Heart right ventricle (tissue), 16 donors: ENCODE measurements at regions not wholly inside any gene's neighbourhood (a gene's known extent, or its start where the extent isn't known, plus 50 kb on each side); places are given as distances from the start of the nearest gene placed in this dataset.

ENCODE experiments used
- ATAC-seq, 8 donors: fragments of 200-7000 bp; cut with Tn5 transposase; one replicate each; pipeline ENCODE4 v1.9.1; 2020; ENCODE audit warnings: mild to moderate bottlenecking in 8 of 8, moderate library complexity in 8 of 8, moderate number of reproducible peaks in 1 of 8
- DNase-seq, 2 donors: peaks; one replicate each; pipeline ENCODE4 v3.0.0-alpha.2; 2020
- H3K27ac ChIP-seq, 10 donors: fragments of 200-600 bp; sonication (generic) in 2 of 10; one replicate each; pipeline versions ENCODE4 v1.5.0 to v1.8.0; 2020 to 2022; ENCODE audit warnings: mild to moderate bottlenecking in 3 of 10
- H3K27me3 ChIP-seq, 7 donors: fragments of 200-600 bp; one replicate each; pipeline ENCODE4 v1.8.0; 2021 to 2022; ENCODE audit warnings: mild to moderate bottlenecking in 2 of 7
- H3K36me3 ChIP-seq, 9 donors: fragments of 200-600 bp; sonication (generic) in 1 of 9; one replicate each; pipeline versions ENCODE4 v1.5.0 to v1.8.0; 2020 to 2022; ENCODE audit warnings: mild to moderate bottlenecking in 2 of 9
- H3K4me1 ChIP-seq, 9 donors: fragments of 200-600 bp; sonication (generic) in 1 of 9; one replicate each; pipeline versions ENCODE4 v1.5.0 to v1.8.0; 2020 to 2022; ENCODE audit warnings: mild to moderate bottlenecking in 4 of 9
- H3K4me3 ChIP-seq, 10 donors: fragments of 200-600 bp; sonication (generic) in 2 of 10; one replicate each; pipeline versions ENCODE4 v1.5.0 to v1.8.0; 2020 to 2022; ENCODE audit warnings: mild to moderate bottlenecking in 7 of 10, moderate library complexity in 2 of 10
- H3K9me3 ChIP-seq, 11 donors: fragments of 200-600 bp in 10 of 11; sonication (generic) in 2 of 11; one replicate each; pipeline versions ENCODE4 v1.5.0 to v1.8.0; 2013 to 2022; ENCODE audit warnings: mild to moderate bottlenecking in 2 of 11, control low read depth in 1 of 11, moderate library complexity in 1 of 11
- CTCF ChIP-seq, 9 donors: fragments of 200-600 bp; sonication (generic) in 2 of 9; IDR thresholded peaks; one replicate each; pipeline versions ENCODE4 v1.5.0 to v1.8.0; 2021 to 2022; ENCODE audit warnings: antibody characterized with exemption in 9 of 9, mild to moderate bottlenecking in 5 of 9, moderate library complexity in 1 of 9
- WGBS, 2 donors: extraction: QIAGEN DNeasy Blood & Tissue Kit; methylation state at CpG; one replicate each; pipeline ENCODE4 v1.1.7; 2013; ENCODE audit warnings: inconsistent platforms in 1 of 2; 5-methylcytosine and 5-hydroxymethylcytosine counted together
- intact Hi-C, 10 donors: fragments of 100-400 bp; cut with DNase I; formaldehyde crosslinking; loops; one replicate each; pipeline versions ENCODE4 v1.11.1 to v1.14.2; 2022
- donor health status: Arrhythmogenic right ventricular cardiomyopathy.
- donor health status: ischemic (EF 13 %, LVEDD 7.1; RV severe dilation, severe dysfunction).
- donor health status: healthy with polysubstance abuse.
- donor health status: DM: no; HTN: yes; CAD: no.
- donor health status: DM: no; HTN: no; CAD: no.
- donor health status: ischemic (EF 25% LVEDD 6.9; RV normal size, moderate dysfunction).
- donor health status: ischemic (EF 25% LVEDD 5.7; RV mildly dilated, moderate dysfunction).
- donor health status: healthy.
- donor health status: DM: yes; HTN: yes; CAD: no.
- donor health status: Ischemic cardiomyopathy.
- donor health status: ischemic (EF 35%, LVEDD 5.7; RV mildly dilated, moderate dysfunction).
- donor health status: nonischemic (EF 11% LVEDD 7.7; RV severe dilation, severe dysfunction).
- donor health status: DM: yes; HTN: yes; CAD: no.
- donor health status: PGD.
- donor health status: ischemic (EF 29% LVEDD 5.4; RV normal size, mild dysfunction).
- donor health status: nonischemic (EF 23%, LVEDD 6.1; RV moderate dilation, normal function).

- Histone ChIP-seq H3K27me3 (no peaks in the 10 kb centered on the region), H3K4me1 (no peaks in the 10 kb centered on the region), H3K9me3 (no peaks in the 10 kb centered on the region), H3K27ac (no peak overlapping the region), H3K4me3 (no peak overlapping the region), H3K36me3 (no peaks in the 10 kb centered on the region)
- DNase-seq: no peak
- TF ChIP-seq CTCF (IDR thresholded peaks at IDR 0.05): no peak
- WGBS, 2 donors: 29 to 33% methylated on average over 1 of the region's 1 CpG
- intact Hi-C loops: no loop called here
- no peak for ATAC-seq
These were observed 191.7 kb upstream of the FRMD6 start for GRCh38 chr14:51460011-51460410.

GRCh38 chr14:51462182-51462581 lies 189.5 kb upstream of the FRMD6 start:
- H3K4me1 ChIP-seq: no peaks in the 10 kb centered on the region
- DNase-seq: no peak
- no peaks in the 10 kb centered on the region for H3K27me3 ChIP-seq
- no peaks in the 10 kb centered on the region for H3K36me3 ChIP-seq
- H3K27ac ChIP-seq: no peak overlapping the region
- no peak for TF ChIP-seq CTCF (IDR thresholded peaks at IDR 0.05)
- ATAC-seq: no peak
- intact Hi-C loops: no loop called here
- H3K9me3 ChIP-seq: no peaks in the 10 kb centered on the region
- WGBS, 2 donors: 80% methylated on average over 3 of the region's 3 CpGs
- no peak overlapping the region for H3K4me3 ChIP-seq

GRCh38 chr14:51462706-51463105 lies 189.0 kb upstream of the FRMD6 start:
- no peak for ATAC-seq
- intact Hi-C loops: no loop called here
- Histone ChIP-seq H3K27ac (no peak overlapping the region), H3K9me3 (no peaks in the 10 kb centered on the region), H3K36me3 (no peaks in the 10 kb centered on the region), H3K4me1 (no peaks in the 10 kb centered on the region), H3K4me3 (no peak overlapping the region), H3K27me3 (no peaks in the 10 kb centered on the region)
- DNase-seq: no peak
- TF ChIP-seq CTCF (IDR thresholded peaks at IDR 0.05): no peak

- WGBS, 2 donors: 62 to 87% methylated on average over 1 of the region's 1 CpG
- Histone ChIP-seq H3K36me3 (no peaks in the 10 kb centered on the region), H3K4me1 (no peaks in the 10 kb centered on the region), H3K27me3 (no peaks in the 10 kb centered on the region), H3K4me3 (no peak overlapping the region), H3K27ac (no peak overlapping the region), H3K9me3 (no peaks in the 10 kb centered on the region)
- no peak for DNase-seq
- TF ChIP-seq CTCF (IDR thresholded peaks at IDR 0.05): no peak
- intact Hi-C loops: no loop called here
- no peak for ATAC-seq
These were observed 188.2 kb upstream of the FRMD6 start for GRCh38 chr14:51463461-51463860.

- 92 to 96% methylated on average over 6 of the region's 6 CpGs for WGBS, 2 donors
- intact Hi-C loops: no loop called here
- H3K9me3 ChIP-seq: no peaks in the 10 kb centered on the region
- no peak overlapping the region for H3K4me3 ChIP-seq
- ATAC-seq (no peak), DNase-seq (no peak)
- H3K36me3 ChIP-seq: no peaks in the 10 kb centered on the region
- TF ChIP-seq CTCF (IDR thresholded peaks at IDR 0.05): no peak
- H3K27me3 ChIP-seq: no peaks in the 10 kb centered on the region
- no peaks in the 10 kb centered on the region for H3K4me1 ChIP-seq
- no peak overlapping the region for H3K27ac ChIP-seq
These were observed 187.3 kb upstream of the FRMD6 start for GRCh38 chr14:51464411-51464810.
